ENCODE measurements at regions not wholly inside any gene's neighbourhood (a gene's known extent, or its start where the extent isn't known, plus 50 kb on each side); places are given as distances from the start of the nearest gene placed in this dataset.
A peak's percentile ranks its signal among the peaks of the same experiment; 100 is the strongest.
"Not testable (repeated sequence)": the region's sequence is repeated elsewhere in the genome, so short reads cannot be mapped to it uniquely, and the experiment has no call there.

DNA sequence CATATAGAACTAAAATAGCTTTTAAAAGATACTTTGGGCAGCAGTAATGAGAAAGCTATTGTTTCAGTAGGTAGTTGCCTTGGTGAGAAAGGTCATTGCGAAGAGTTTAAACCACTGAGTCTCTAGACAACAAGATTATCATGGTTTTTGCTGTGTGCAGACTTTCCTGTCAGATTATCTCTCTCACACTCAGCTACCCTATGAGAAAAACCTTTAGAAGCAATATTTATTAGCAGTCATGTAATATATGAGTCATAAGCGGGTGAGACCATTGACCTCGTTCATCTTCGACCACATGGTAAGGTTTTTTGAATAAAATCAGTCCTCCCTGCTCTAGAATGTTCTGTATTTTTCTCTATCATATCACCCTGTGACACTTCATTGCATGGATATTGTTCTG lies 59.9 kb downstream of the GPR65 start:
- no peak for DNase-seq

DNA sequence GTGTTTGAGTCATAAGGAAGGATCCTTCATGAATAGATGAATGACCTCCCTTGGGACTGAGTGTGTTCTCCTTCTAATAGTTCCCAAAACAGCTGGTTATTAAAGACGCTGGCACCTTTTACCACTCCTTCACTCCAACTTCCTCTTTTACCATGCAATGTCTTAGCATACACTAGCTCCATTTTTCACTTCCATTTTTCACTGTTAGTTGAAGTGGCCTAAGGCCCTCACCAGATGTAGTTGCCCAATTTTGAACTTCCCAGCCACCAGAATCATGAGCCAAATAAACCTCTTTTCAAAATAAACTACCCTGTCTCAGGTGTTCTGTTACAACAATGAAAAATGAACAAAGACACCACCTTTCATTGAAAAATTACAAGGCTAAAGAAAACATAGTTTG lies 64.7 kb downstream of the GPR65 start:
- DNase-seq = no peak

DNA sequence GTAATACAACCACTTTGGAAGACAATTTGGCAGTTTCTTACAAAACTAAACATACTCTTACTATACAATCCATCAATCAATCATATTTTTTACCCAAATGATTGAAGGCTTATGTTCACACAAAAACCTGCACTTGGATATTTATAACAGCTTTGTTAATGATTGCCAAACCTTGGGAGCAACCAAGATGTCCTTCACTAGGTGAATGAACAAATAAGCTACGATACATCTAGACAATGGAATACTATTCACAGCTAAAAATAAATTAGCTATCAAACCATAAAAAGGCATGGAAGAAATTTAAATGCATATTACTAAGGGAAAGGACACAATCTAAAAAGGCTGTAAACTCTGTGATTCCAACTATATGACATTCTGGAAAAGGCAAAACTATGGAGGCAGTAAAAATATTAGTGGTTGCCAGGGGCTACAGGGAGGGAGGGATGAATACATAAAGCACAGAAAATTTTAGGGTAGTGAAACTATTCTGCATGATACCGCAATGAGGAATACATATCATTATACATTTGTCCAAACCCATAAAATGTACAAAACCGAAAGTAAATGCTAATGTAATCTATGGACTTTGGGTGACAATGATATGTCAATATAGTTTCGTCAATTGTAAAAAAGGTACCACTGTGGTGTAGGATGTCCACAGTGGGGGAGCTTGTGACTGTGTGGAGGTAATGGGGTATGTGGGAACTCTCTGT lies 70.5 kb downstream of the GPR65 start:
- no peak for DNase-seq

DNA sequence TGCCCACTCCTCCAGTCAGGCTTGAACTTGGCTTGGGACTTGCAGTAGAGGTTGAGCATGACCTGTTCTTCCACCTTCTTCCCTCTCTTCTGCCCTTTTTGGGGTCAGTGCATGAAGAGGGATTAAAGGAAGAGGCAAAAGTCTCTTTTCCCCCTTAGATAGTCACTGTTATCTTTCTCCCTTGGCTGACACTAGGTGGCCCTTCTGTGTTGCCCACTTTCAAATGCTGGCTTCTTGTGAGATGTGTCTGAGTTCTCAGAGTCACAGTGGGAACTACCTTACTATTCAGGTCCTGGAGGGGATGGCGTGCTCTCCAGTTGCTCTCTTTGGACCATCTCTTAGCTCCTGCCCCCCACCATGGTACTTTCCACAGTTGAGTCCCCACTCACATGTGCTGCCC lies 73.6 kb downstream of the GPR65 start:
- DNase-seq = no peak

DNA sequence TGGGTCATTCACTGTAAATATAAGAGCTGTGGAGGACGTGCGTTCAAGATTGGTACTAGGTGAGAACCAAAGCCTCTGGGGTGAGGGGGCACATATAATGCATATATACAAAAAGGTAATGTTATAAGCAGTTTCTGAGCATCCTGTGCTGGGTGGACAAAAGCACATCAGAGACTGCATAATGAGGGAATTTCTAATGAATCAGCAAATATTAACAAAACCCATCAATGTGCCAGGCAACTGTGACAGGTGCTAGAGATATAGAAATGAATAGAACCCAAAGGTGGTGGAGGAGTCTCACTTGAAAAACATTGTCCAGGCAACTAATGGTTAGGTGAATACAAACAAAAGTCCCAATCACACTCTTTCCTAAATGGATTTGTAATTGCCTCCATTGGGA lies 74.7 kb downstream of the GPR65 start:
- no peak for DNase-seq

DNA sequence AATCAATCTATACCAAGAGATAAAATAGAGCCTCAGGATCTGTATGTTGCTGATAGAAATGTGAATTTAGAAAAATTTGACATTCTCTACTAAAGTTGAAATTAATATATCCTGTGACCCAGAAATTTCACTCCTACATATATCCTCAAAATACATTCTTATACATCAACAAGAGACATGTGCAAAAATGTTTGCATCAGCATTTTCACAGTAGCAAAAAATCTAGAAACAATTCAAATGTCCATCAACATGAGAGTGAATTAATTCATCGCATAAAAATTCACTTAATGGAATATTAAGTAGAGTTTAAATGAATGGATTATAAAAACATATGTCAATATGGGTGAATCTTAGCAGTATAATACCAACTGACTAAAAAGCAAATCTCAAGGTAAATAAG lies 80.8 kb downstream of the GPR65 start:
- DNase-seq = no peak

DNA sequence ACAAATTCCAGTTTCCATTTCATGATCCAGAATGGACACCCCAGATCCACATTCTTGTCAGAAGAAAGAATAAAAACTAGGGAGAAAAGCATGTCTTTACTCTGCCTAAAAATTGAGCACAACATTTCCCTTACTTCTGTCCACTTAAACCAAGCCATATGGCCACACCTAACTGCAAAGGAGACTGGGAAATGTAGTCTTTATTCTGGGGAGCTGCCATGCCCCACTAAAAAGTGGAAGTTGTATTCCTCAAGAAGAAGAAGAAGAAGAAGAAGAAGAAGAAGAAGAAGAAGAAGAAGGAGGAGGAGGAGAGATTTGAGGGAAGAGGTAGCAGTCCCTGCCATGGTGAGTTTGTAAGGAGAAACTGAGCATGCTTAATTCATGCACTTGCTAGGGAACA lies 84.5 kb downstream of the GPR65 start:
- no peak for DNase-seq

DNA sequence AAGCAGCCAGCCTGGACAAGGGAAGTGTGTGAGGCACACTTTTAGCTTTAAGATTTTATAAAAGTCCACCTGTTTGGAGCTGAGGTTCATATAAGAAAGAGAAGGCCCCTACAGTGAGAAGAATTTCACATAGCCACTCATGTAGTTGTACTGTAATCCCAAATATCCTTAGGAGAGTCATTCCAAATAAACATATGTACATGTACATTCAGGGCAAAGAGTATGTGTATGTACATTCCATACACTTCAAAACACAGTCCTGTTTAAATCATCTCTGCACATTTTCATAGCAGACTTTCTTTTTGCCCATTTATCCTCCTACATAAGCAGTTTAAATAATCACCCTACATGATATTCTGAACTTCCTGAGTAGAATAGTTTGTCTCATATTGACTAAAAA lies 87.6 kb downstream of the GPR65 start:
- no peak for DNase-seq

DNA sequence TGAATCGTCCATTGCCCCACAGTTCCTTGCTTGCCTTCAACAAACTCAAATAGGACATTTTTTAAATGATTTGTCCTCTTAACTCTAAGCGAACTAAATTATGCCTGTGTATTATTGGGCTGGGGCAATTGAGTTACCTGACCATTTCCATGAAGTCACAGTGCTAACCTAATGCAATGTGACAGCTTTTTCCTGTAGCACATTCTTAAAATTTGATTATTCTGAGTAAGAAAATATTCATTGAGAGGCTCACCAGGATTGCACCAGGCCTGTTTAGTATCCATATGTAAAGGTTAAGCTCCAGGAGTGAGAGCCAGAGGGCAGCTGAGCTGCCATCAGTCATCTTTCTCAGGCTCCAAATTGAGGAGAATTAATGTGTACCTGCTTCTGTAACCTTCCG lies 90.9 kb downstream of the GPR65 start:
- peak; percentile 23 for DNase-seq

DNA sequence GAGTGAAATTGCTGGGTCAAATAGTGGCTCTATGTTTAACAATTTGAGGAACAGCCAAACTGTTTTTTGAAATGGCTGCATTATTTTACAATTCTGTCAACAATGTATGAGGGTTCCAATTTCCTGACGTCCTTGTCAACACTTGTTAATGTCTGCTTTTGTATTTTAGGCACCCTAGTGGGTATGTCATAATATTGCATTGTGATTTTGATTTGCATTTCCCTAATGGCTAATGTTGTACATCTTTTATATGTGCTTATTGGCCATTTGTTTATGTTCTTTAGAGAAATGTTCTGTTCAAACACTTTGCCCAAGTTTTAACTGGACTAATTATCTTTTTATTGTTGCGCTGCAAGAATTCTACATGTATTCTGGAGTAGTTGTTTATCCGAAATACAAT lies 93.2 kb downstream of the GPR65 start:
- peak; percentile 77 for DNase-seq

DNA sequence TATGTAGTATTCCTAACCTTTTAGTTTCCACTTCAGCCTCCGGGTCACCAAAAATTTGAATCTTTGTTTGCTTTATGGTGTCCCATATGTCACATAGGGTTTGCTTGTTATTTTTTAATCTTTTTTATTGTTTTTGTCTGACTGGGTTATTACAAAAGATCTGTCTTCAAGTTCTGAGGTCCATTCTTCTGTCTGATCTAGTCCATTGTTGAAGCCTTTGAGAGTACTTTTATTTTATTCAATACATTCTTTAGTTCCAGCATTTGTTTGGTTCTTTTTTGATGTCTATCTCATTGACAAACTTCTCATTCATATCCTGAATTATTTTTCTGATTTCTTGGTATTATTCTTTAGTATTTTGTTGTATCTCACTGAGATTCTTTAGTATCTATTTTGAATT lies 99.8 kb downstream of the GPR65 start:
- DNase-seq = no peak

DNA sequence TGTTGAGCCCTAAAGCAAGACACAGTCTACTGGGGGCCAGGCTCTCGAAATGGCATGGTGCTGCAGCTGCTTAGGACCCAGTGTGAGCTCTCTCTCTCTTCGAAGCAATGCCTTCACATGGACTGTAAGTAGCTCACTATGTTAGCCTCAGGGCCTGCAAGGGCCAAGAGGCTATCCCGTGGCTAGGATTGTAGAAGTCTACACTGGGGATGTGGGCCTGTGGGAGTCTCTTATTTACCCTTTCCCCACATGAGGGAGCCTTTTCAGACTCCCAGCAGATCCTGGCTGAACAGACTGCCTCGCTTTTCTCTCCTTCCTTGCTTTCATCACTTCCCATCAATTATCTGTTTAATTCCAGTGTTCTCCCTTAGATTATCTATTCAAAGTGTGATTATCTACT lies 101.4 kb downstream of the GPR65 start:
- DNase-seq = no peak

DNA sequence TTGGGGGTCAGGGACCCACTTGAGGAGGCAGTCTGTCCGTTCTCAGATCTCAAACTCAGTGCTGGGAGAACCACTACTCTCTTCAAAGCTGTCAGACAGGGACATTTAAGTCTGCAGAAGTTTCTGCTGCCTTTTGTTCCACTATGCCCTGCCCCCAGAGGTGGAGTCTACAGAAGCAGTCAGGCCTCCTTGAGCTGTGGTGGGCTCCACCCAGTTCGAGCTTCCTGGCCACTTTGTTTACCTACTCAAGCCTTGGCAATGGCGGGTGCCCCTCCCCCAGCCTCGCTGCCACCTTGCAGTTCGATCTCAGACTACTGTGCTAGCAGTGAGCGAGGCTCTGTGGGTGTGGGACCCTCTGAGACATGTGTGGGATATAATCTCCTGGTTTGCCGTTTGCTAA lies 122.7 kb downstream of the GPR65 start:
- DNase-seq = not testable (repeated sequence)

DNA sequence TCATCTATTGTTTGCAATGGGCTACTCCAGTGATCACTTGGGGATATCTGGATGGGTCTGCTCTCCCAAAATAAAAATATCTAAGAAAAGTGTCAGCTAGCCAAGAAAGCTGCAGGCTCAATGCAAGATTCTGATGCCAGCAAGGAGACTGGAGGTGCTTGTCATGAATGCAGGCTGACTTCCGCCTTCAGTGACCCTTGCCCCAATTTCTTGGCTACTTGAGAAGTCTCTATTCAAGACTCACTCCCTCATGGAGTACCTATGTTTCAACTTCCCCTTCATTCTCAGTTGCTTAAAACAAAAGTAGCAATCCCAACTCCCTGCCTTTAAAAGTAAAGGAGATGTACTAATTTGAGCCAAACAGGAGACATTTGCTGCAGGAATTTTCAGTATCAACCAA lies 123.9 kb downstream of the GPR65 start:
- peak; percentile 13 for DNase-seq

DNA sequence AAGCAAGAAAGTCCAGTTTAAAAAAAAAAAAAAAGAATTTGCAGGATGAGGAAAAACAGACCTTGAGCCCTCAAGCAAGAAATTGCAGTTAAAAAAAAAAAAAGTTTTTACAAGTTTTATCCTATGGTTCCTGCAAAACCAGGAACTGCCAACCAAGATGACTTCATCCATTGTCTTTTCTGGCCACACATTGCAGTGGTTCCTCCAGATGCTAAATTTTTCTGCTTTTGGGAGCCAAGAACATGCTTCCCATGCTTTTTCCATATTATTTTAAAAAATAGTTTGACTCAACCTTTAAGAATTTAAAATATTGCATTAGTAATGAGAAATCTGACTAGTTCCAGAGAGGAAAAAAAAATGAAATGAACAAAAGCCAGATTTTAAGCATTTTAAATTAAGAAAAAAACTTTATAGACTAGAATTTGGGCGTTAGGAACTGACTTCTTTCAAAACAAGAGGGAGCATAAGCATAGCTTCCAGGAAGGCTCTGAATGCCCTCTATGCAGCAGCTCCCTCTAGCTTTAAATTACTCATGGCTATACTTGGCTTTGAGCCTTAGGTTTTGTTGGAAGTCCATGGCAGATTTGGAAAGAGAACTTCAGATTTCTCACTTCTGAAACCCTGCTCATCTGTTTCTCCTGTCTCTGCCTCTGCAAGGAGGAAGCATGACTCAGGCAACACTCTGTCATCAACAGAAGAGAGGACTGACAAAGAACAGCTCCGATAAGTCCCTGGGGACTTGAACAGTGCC lies 124.5 kb downstream of the GPR65 start:
- DNase-seq = peak; percentile 7

DNA sequence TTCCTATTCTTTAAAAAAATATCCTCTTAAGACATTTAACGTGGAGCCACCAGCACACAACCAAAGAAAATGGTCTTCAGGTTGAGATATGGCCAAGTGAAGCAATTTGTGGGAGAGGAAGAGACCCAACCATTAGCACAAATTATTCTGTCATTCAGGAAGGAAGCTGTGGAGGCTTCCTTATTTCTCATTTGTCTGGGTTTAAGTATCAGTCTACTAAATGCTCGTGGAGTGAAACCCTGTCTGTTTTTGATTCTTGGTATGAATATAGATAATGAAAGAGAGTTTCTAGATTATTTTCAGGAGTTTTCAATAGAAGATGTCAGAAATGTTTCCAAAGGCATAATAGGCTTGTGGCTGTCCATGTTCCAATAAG lies 125.1 kb downstream of the GPR65 start:
- DNase-seq = no peak

Data from eye (tissue), 1 donor.